ENCODE measurements at regions not wholly inside any gene's neighbourhood (a gene's known extent, or its start where the extent isn't known, plus 50 kb on each side); places are given as distances from the start of the nearest gene placed in this dataset.

- ATAC-seq (peak; percentile 89), DNase-seq (no peak)
- no peaks in the 10 kb centered on the region for H3K4me1 ChIP-seq
- H3K4me3 ChIP-seq: peak overlapping the region; percentile 12
- H3K27me3 ChIP-seq: no peaks in the 10 kb centered on the region
- intact Hi-C loops (cut with DNase I): no loop called here
- H3K36me3 ChIP-seq: no peaks in the 10 kb centered on the region
- peak; percentile 93 for TF ChIP-seq CTCF (IDR thresholded peaks at IDR 0.05)
- H3K27ac ChIP-seq: no peak overlapping the region
- H3K9me3 ChIP-seq: no peaks in the 10 kb centered on the region
Measured at GRCh38 chr7:25069900-25070443, 55.1 kb downstream of the CYCS start.

GRCh38 chr7:25068502-25069213, 56.4 kb downstream of the CYCS start:
- Histone ChIP-seq H3K27ac (no peak overlapping the region), H3K4me3 (no peak overlapping the region), H3K9me3 (no peaks in the 10 kb centered on the region), H3K4me1 (no peaks in the 10 kb centered on the region), H3K36me3 (no peaks in the 10 kb centered on the region), H3K27me3 (no peaks in the 10 kb centered on the region)
- intact Hi-C loops (cut with DNase I): no loop called here
- DNase-seq (no peak), ATAC-seq (peak; percentile 48)
- TF ChIP-seq CTCF (IDR thresholded peaks at IDR 0.05): no peak

GRCh38 chr7:25067726-25068501, 57.1 kb downstream of the CYCS start:
- intact Hi-C loops (cut with DNase I): no loop called here
- Histone ChIP-seq H3K27me3 (no peaks in the 10 kb centered on the region), H3K4me3 (no peak overlapping the region), H3K27ac (no peak overlapping the region), H3K36me3 (no peaks in the 10 kb centered on the region), H3K4me1 (no peaks in the 10 kb centered on the region), H3K9me3 (no peaks in the 10 kb centered on the region)
- no peak for DNase-seq
- no peak for TF ChIP-seq CTCF (IDR thresholded peaks at IDR 0.05)
- ATAC-seq: no peak

- no peaks in the 10 kb centered on the region for H3K4me1 ChIP-seq
- intact Hi-C loops (cut with DNase I): no loop called here
- no peak for ATAC-seq
Measured at GRCh38 chr7:25066253-25066652, 58.8 kb downstream of the CYCS start.

GRCh38 chr7:25062380-25062779, 62.7 kb downstream of the CYCS start:
- Histone ChIP-seq H3K27me3 (no peaks in the 10 kb centered on the region), H3K4me1 (no peaks in the 10 kb centered on the region), H3K9me3 (no peaks in the 10 kb centered on the region), H3K36me3 (no peaks in the 10 kb centered on the region), H3K27ac (no peak overlapping the region), H3K4me3 (no peak overlapping the region)
- no peak for ATAC-seq
- TF ChIP-seq CTCF (IDR thresholded peaks at IDR 0.05): no peak
- intact Hi-C loops (cut with DNase I): no loop called here
- no peak for DNase-seq

More at GRCh38 chr7:25066253-25066652, 58.8 kb downstream of the CYCS start:
- Histone ChIP-seq H3K4me3 (no peak overlapping the region), H3K27ac (no peak overlapping the region), H3K36me3 (no peaks in the 10 kb centered on the region), H3K9me3 (no peaks in the 10 kb centered on the region), H3K27me3 (no peaks in the 10 kb centered on the region)
- TF ChIP-seq CTCF (IDR thresholded peaks at IDR 0.05): no peak
- DNase-seq: no peak
